Right hindlimb (tissue), 1 donor: ENCODE measurements at regions not wholly inside any gene's neighbourhood (a gene's known extent, or its start where the extent isn't known, plus 50 kb on each side); places are given as distances from the start of the nearest gene placed in this dataset.

Source experiments
- DNase-seq: peaks from one replicate; pipeline ENCODE4 v3.0.0-alpha.2; 2018

- no peak for DNase-seq
Observed at GRCh38 chr18:33517950-33518349, 60.1 kb upstream of the ASXL3 start.

GRCh38 chr18:33513027-33513426 lies 65.0 kb upstream of the ASXL3 start:
- DNase-seq = no peak

- no peak for DNase-seq
Observed at GRCh38 chr18:33507019-33507418, 66.5 kb upstream of the CCDC178 start.

GRCh38 chr18:33505798-33506197 lies 65.3 kb upstream of the CCDC178 start:
- no peak for DNase-seq

GRCh38 chr18:33505297-33505696 lies 64.8 kb upstream of the CCDC178 start:
- DNase-seq = no peak

- DNase-seq = peak; percentile 51
Observed at GRCh38 chr18:33495278-33495677, 54.8 kb upstream of the CCDC178 start.
